Activated T-cell treated with anti-CD3 and anti-CD28 coated beads, Interleukin-2, amount 50 U/mL, for 72 hours (primary cell): ENCODE measurements at regions not wholly inside any gene's neighbourhood (a gene's known extent, or its start where the extent isn't known, plus 50 kb on each side); places are given as distances from the start of the nearest gene placed in this dataset.

Experiments used
- ATAC-seq, 2 donors: fragments of 150-1000 bp; cut with Tn5 transposase; replicated peaks in 1 of 2; 2 replicates each; pipeline ENCODE4 v1.10.0; 2021; ENCODE audit warnings: moderate library complexity in 2 of 2, mild to moderate bottlenecking in 1 of 2
- DNase-seq, 2 donors: peaks; one replicate each; pipeline ENCODE4 v3.0.0; 2021 to 2022; ENCODE audit warnings: mixed read lengths in 1 of 2
- H3K27ac Mint-ChIP-seq: one replicate; pipeline ENCODE4 v1.8.0; 2022; ENCODE audit warnings: mild to moderate bottlenecking, moderate library complexity, mixed read lengths
- H3K27me3 Mint-ChIP-seq: one replicate; pipeline ENCODE4 v1.8.0; 2022; ENCODE audit warnings: low read depth, mixed read lengths
- H3K36me3 Mint-ChIP-seq, 2 donors: one replicate each; pipeline ENCODE4 v1.8.0; 2022; ENCODE audit warnings: mixed read lengths in 2 of 2, mild to moderate bottlenecking in 1 of 2; ENCODE audit not compliant: insufficient read depth in 2 of 2
- H3K4me1 Mint-ChIP-seq: one replicate; pipeline ENCODE4 v1.8.0; 2022; ENCODE audit warnings: low read depth, mixed read lengths
- H3K4me3 Mint-ChIP-seq, 2 donors: one replicate each; pipeline ENCODE4 v1.8.0; 2022; ENCODE audit warnings: mild to moderate bottlenecking in 2 of 2, mixed read lengths in 2 of 2, moderate library complexity in 2 of 2
- H3K9me3 Mint-ChIP-seq, 2 donors: one replicate each; pipeline ENCODE4 v1.8.0; 2022; ENCODE audit warnings: mixed read lengths in 2 of 2

- ATAC-seq (peak in 1 of 2 donors; percentile 32), DNase-seq (no peak)
- Mint-ChIP-seq H3K36me3 (peaks cover 0 to 1% of the 10 kb centered on the region in 2 donors), H3K4me1 (peaks cover 9% of the 10 kb centered on the region), H3K4me3 (no peak overlapping the region), H3K27ac (no peak overlapping the region), H3K27me3 (no peaks in the 10 kb centered on the region), H3K9me3 (peaks cover 0 to 3% of the 10 kb centered on the region in 2 donors)
Observed at GRCh38 chr1:83520797-83521196, 478.1 kb downstream of the TTLL7 start.

DNA sequence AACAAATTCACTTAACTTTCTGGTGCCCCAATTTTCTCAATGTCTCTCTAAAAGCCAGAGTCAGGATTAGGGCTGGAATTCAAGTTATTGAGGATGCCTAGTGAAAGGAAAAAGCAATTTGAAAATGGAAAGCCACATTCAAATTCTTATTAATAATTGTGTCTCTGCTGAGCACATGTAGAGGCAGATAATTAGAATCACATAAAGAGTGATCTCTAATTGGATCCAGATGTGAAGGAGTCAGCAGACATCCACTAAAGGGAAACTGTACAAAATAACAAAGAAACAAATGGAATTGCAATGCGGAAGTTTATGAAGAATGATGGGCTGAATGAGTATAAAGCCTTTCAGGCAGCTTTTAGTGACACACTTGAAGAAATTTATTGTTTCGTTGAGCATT is 482.6 kb downstream of the TTLL7 start:
- no peak for ATAC-seq
- Mint-ChIP-seq H3K27ac (peak overlapping the region; percentile 88), H3K4me1 (peaks cover 40% of the 10 kb centered on the region)

DNA sequence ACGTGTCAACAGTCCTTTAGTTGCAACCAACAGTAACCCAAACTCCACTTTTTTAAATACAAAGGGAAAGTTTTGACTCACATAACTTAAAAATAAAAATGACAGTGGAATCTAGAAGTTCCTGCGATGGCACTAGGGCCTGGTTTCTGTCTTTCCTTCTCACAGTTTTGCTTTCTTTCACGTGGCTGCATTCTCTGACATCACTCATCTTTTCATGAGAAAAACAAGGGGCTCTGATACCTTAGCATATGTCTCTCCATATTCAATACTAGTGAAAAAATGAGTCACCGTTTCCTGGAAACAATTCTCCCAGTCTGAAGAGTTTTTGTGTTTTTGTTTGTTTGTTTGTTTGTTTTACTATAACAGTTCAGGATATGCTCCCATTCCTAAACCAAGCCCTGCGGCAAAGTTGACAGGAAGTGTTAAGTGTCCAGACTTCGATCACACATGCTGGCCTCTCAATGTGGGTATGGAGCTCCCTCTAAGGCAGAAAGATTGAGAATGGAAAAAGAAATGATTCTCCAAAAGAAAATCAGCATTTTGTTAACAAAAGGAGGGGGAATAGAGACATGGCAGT is 483.3 kb downstream of the TTLL7 start:
- peak; percentile 79 to 83 for ATAC-seq
- H3K9me3 Mint-ChIP-seq: peaks cover 2 to 5% of the 10 kb centered on the region in 2 donors
- H3K4me1 Mint-ChIP-seq: peaks cover 39% of the 10 kb centered on the region

More for the DNA sequence above, 482.6 kb downstream of the TTLL7 start:
- DNase-seq: no peak
- peaks cover 2 to 4% of the 10 kb centered on the region in 2 donors for H3K9me3 Mint-ChIP-seq
- H3K36me3 Mint-ChIP-seq: peaks cover 0 to 5% of the 10 kb centered on the region in 2 donors
- H3K27me3 Mint-ChIP-seq: no peaks in the 10 kb centered on the region
- no peak overlapping the region for H3K4me3 Mint-ChIP-seq

DNA sequence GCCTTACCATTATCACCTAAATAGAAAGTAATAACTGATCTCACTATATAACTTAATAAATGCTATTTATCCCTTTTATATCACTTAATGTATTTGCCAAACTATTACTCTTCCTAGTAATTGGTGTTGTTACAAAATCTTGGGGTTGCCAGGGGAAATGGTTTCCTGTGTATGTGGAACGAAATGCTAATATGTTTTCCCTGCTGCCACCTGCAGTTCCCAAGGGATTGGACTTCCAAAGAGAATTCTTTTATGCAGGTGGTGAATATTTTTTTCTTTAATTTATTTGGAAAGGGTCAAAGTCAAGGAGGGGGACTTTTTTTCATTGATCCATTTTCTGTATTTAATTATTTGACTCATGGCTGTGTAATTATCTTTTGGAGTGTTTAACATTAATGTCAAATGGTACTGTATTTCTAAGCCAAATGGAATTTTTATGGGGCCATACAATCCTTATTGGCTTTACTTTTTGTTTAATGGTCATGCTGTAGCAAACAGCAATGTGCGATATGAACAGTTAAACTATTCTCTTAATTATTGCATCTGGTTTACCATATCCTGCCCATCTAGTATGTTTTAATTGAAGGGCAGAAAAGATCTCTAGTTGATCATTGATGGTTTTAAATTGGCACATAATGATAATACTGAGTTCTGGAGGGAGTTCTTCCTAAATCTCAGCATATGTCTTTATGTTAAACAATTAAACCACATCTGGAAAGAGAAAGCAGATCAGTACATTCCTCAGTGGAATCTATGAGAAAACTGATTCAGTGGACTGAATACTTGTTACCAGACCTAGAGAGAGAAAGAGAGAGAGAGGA is 486.3 kb downstream of the TTLL7 start:
- peaks cover 0 to 5% of the 10 kb centered on the region in 2 donors for H3K36me3 Mint-ChIP-seq
- H3K4me1 Mint-ChIP-seq: peaks cover 69% of the 10 kb centered on the region
- no peak overlapping the region for H3K27ac Mint-ChIP-seq
- H3K9me3 Mint-ChIP-seq: peaks cover 2 to 6% of the 10 kb centered on the region in 2 donors
- ATAC-seq (no peak), DNase-seq (no peak)
- no peak overlapping the region for H3K4me3 Mint-ChIP-seq
- no peaks in the 10 kb centered on the region for H3K27me3 Mint-ChIP-seq

More for the DNA sequence above, 483.3 kb downstream of the TTLL7 start:
- H3K36me3 Mint-ChIP-seq: peaks cover 0 to 5% of the 10 kb centered on the region in 2 donors
- H3K27ac Mint-ChIP-seq: peak overlapping the region; percentile 88
- no peaks in the 10 kb centered on the region for H3K27me3 Mint-ChIP-seq
- peak overlapping the region; percentile 38 to 61 for H3K4me3 Mint-ChIP-seq
- DNase-seq: no peak

GRCh38 chr1:83511146-83511726 is 487.7 kb downstream of the TTLL7 start:
- no peak for ATAC-seq
- no peak overlapping the region for H3K4me3 Mint-ChIP-seq
- H3K4me1 Mint-ChIP-seq: peaks cover 72% of the 10 kb centered on the region

DNA sequence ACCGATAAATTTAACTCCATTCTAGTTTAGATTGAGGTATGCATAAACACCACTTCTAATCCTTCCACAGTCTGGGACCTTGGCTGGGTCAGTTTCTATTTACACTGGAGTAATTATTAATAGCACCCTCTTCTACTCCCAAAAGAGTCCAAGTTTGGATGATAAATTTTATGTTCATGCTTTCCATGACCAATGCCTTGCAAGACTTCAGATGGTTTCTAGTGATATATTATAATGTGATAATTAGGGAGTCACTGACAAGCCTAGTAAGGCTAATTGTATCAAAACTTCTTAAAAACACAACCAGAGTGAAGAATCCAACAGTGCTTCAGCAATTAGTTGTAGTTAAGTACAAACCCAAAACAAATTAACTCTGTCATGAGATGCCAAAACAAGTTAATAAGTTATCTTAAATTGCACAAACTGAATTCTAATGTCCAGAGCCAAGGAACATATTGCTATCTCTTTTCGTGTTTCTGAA is 489.6 kb downstream of the TTLL7 start:
- H3K4me1 Mint-ChIP-seq: peaks cover 53% of the 10 kb centered on the region
- no peak overlapping the region for H3K27ac Mint-ChIP-seq

More at GRCh38 chr1:83511146-83511726, 487.7 kb downstream of the TTLL7 start:
- Mint-ChIP-seq H3K9me3 (peaks cover 2 to 6% of the 10 kb centered on the region in 2 donors), H3K36me3 (peaks cover 0 to 5% of the 10 kb centered on the region in 2 donors), H3K27me3 (no peaks in the 10 kb centered on the region), H3K27ac (no peak overlapping the region)
- no peak for DNase-seq

DNA sequence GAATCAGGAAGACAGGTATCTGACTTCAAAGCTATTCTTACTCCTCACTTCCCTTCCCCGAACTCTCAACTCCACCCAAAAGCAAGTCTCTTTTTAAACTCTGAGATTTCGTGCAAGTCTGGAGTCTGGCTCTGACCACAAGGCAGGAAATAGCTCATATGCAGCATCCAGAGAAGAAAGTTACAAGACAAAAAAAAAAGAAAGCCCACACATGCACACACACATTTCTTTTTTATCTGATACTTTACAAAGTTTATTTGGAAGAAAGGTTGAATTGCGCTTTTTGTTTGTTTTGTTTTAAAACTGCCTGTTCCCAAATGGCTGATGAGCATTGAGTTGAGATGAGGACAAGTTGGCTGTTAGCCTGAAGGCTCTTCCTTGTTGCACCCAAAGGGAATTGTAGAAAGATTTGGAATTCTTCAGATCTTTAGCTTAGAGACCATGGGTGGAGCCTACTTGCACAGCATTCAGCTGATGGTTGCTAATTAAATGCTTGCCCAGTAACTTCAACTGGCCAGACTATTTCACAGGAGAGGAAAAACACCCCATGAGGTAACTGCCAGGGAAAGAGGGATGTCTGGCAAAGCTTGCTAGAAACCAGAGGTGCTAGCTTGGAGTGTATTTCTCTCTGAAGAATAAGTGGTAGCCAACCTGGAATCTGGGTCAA is 490.3 kb downstream of the TTLL7 start:
- peaks cover 51% of the 10 kb centered on the region for H3K4me1 Mint-ChIP-seq
- ATAC-seq: peak; percentile 96

More for the DNA sequence above, 489.6 kb downstream of the TTLL7 start:
- ATAC-seq (no peak), DNase-seq (no peak)
- Mint-ChIP-seq H3K27me3 (no peaks in the 10 kb centered on the region), H3K36me3 (peaks cover 3 to 7% of the 10 kb centered on the region in 2 donors), H3K9me3 (peaks cover 8% of the 10 kb centered on the region in 2 donors), H3K4me3 (no peak overlapping the region)

GRCh38 chr1:83505148-83505547 is 493.8 kb downstream of the TTLL7 start:
- H3K4me3 Mint-ChIP-seq: no peak overlapping the region
- ATAC-seq: no peak
- no peaks in the 10 kb centered on the region for H3K27me3 Mint-ChIP-seq
- peaks cover 7 to 13% of the 10 kb centered on the region in 2 donors for H3K36me3 Mint-ChIP-seq
- no peak overlapping the region for H3K27ac Mint-ChIP-seq
- DNase-seq: no peak
- peaks cover 9 to 11% of the 10 kb centered on the region in 2 donors for H3K9me3 Mint-ChIP-seq
- H3K4me1 Mint-ChIP-seq: peaks cover 58% of the 10 kb centered on the region

More for the DNA sequence above, 490.3 kb downstream of the TTLL7 start:
- peak overlapping the region; percentile 95 for H3K27ac Mint-ChIP-seq
- peaks cover 3 to 7% of the 10 kb centered on the region in 2 donors for H3K36me3 Mint-ChIP-seq
- no peaks in the 10 kb centered on the region for H3K27me3 Mint-ChIP-seq
- peak; percentile 32 to 44 for DNase-seq
- H3K9me3 Mint-ChIP-seq: peaks cover 8% of the 10 kb centered on the region in 2 donors
- peak overlapping the region; percentile 67 to 88 for H3K4me3 Mint-ChIP-seq

GRCh38 chr1:83503153-83503552 is 495.8 kb downstream of the TTLL7 start:
- H3K9me3 Mint-ChIP-seq: peaks cover 15 to 16% of the 10 kb centered on the region in 2 donors
- peaks cover 7 to 17% of the 10 kb centered on the region in 2 donors for H3K36me3 Mint-ChIP-seq
- DNase-seq: no peak
- H3K4me1 Mint-ChIP-seq: peaks cover 51% of the 10 kb centered on the region
- ATAC-seq: no peak
- no peak overlapping the region for H3K27ac Mint-ChIP-seq
- no peaks in the 10 kb centered on the region for H3K27me3 Mint-ChIP-seq
- no peak overlapping the region for H3K4me3 Mint-ChIP-seq

- Mint-ChIP-seq H3K36me3 (peaks cover 7 to 17% of the 10 kb centered on the region in 2 donors), H3K27me3 (no peaks in the 10 kb centered on the region), H3K27ac (peak overlapping the region; percentile 76), H3K9me3 (peaks cover 16% of the 10 kb centered on the region in 2 donors), H3K4me3 (peak overlapping the region; percentile 27 to 58), H3K4me1 (peaks cover 41% of the 10 kb centered on the region)
- ATAC-seq: peak; percentile 97 to 98
- peak in 1 of 2 donors; percentile 13 for DNase-seq
Observed at GRCh38 chr1:83500987-83501591, 497.8 kb downstream of the TTLL7 start.

DNA sequence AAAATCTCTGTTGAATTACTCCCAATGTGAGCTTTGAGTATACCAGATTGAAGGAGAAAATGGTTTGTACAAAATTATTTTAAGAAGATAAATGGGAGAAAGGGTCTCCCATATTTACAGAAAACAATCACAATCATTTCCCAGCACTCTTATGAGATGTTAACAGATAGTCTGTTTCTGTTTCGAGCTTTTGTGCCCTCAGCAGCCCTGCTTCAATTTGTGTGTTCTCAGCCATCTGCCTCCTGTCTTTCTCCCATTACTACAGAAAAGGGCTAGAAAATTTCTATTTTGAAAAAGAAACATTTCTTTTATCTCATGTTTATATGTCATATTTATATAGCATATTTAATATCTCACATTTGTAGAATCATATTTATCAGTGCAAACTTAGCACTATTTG is 498.4 kb downstream of the TTLL7 start:
- Mint-ChIP-seq H3K27me3 (no peaks in the 10 kb centered on the region), H3K36me3 (peaks cover 4 to 15% of the 10 kb centered on the region in 2 donors), H3K4me1 (peaks cover 41% of the 10 kb centered on the region), H3K9me3 (peaks cover 13 to 16% of the 10 kb centered on the region in 2 donors), H3K27ac (no peak overlapping the region), H3K4me3 (peak overlapping the region; percentile 27 to 58)
- no peak for ATAC-seq
- DNase-seq: no peak

GRCh38 chr1:83499998-83500397 is 498.9 kb downstream of the TTLL7 start:
- Mint-ChIP-seq H3K9me3 (peaks cover 9 to 12% of the 10 kb centered on the region in 2 donors), H3K4me3 (peak overlapping the region in 1 of 2 donors; percentile 53), H3K27me3 (no peaks in the 10 kb centered on the region), H3K4me1 (peaks cover 41% of the 10 kb centered on the region), H3K27ac (peak overlapping the region; percentile 74), H3K36me3 (peaks cover 4 to 13% of the 10 kb centered on the region in 2 donors)
- ATAC-seq: peak; percentile 8 to 31
- no peak for DNase-seq
